ENCODE measurements at regions not wholly inside any gene's neighbourhood (a gene's known extent, or its start where the extent isn't known, plus 50 kb on each side); places are given as distances from the start of the nearest gene placed in this dataset.
"Not testable (repeated sequence)": the region's sequence is repeated elsewhere in the genome, so short reads cannot be mapped to it uniquely, and the experiment has no call there.

DNA sequence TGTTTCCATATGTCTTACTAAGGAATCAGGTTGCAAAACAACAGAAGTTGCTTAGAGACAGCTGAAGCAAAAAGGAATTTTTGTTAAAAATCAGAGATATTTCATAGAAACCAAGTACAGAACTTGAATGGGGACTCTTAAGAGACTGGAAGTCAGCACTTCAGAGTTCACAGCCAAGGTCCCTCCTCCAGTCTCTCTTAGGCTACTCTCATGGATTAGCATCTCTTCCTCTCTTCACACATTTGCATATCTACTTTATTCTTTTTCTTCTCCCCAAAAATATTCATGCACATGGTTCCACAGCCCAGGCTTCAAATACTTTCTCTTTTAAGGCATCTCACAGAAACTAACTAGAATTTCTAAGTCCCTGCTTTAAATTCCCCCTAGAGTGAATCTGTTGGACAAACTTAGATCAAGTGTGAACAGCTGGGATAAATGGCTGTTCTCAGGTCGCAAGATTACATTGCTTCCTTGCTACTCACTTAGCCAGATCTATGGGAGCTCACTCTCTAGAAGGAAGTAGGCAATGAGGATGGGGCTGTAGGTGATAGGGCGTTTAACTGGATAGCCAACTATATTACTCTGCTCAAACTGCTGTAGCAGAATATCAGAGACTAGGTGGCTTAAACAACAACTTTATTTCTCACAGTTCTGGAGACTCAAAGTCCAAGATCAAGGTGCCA is 73.7 kb upstream of the GALNT7 start:
- TF ChIP-seq, protein P1, sequence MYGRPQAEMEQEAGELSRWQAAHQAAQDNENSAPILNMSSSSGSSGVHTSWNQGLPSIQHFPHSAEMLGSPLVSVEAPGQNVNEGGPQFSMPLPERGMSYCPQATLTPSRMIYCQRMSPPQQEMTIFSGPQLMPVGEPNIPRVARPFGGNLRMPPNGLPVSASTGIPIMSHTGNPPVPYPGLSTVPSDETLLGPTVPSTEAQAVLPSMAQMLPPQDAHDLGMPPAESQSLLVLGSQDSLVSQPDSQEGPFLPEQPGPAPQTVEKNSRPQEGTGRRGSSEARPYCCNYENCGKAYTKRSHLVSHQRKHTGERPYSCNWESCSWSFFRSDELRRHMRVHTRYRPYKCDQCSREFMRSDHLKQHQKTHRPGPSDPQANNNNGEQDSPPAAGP (tag by site-specific recombination; IDR thresholded peaks at IDR 0.05) = no peak
- TF ChIP-seq ZNF335 (tag by site-specific recombination; conservative IDR thresholded peaks at IDR 0.05) (no peak), ZNF174 (tag by site-specific recombination; IDR thresholded peaks at IDR 0.05) (no peak), ZNF544 (tag by site-specific recombination; IDR thresholded peaks at IDR 0.05) (no peak), ZEB2 (tag by site-specific recombination; IDR thresholded peaks at IDR 0.05) (no peak), ZNF426 (tag by site-specific recombination; IDR thresholded peaks at IDR 0.05) (no peak), ZSCAN23 (tag by site-specific recombination; IDR thresholded peaks at IDR 0.05) (no peak), EGR2 (tag by site-specific recombination; IDR thresholded peaks at IDR 0.05; ENCODE audit: low read depth) (no peak), ZNF514 (tag by site-specific recombination; IDR thresholded peaks at IDR 0.05) (no peak), ZNF623 (tag by site-specific recombination; IDR thresholded peaks at IDR 0.05) (no peak), RBAK (tag by site-specific recombination; IDR thresholded peaks at IDR 0.05) (no peak), ZFHX2 (tag by site-specific recombination; conservative IDR thresholded peaks at IDR 0.05) (no peak)

DNA sequence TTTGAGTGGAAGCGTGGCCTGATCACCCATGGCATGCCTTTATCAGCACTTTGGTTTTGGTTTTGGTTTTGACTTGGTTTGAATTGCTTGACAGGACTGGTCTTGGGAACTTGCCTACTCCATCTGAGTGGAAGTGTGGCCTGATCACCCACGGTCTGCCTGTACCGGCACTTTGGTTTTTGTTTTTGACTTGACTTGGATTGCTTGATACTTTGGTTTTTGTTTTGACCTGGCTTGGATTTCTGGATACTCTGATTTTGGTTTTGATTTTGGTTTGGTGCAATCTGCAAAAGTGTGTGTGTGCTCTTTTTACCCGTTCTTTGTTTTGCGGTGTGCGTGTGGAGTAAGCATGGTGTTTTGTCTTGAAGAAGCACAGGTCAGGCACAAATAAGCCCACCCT is 69.2 kb upstream of the GALNT7 start:
- H3K9me3 ChIP-seq (ENCODE audit: control insufficient read depth, insufficient read depth, low read depth, low read length); H3K4me3 ChIP-seq (ENCODE audit: low read depth, low read length); CTCF ChIA-PET; H3K27ac ChIP-seq (ENCODE audit: extremely low read depth, low read depth, low read length); H3K36me3 ChIP-seq (ENCODE audit: control insufficient read depth in 2 of 2, insufficient read depth in 1 of 2, low read length in 2 of 2); POLR2A ChIA-PET; H3K4me1 ChIP-seq (ENCODE audit: control insufficient read depth, insufficient read depth, low read length): not testable (repeated sequence)

More for the DNA sequence above, 73.7 kb upstream of the GALNT7 start:
- H3K9me3 ChIP-seq (ENCODE audit: control insufficient read depth, insufficient read depth, low read depth, low read length) = no peaks in the 10 kb centered on the region
- H3K4me3 ChIP-seq (ENCODE audit: low read depth, low read length) = no peak overlapping the region
- ChIA-PET CTCF (no interaction called here), POLR2A (no interaction called here)
- H3K36me3 ChIP-seq (ENCODE audit: control insufficient read depth in 2 of 2, insufficient read depth in 1 of 2, low read length in 2 of 2) = no peaks in the 10 kb centered on the region
- no peaks in the 10 kb centered on the region for H3K4me1 ChIP-seq (ENCODE audit: control insufficient read depth, insufficient read depth, low read length)
- H3K27ac ChIP-seq (ENCODE audit: extremely low read depth, low read depth, low read length) = no peak overlapping the region

DNA sequence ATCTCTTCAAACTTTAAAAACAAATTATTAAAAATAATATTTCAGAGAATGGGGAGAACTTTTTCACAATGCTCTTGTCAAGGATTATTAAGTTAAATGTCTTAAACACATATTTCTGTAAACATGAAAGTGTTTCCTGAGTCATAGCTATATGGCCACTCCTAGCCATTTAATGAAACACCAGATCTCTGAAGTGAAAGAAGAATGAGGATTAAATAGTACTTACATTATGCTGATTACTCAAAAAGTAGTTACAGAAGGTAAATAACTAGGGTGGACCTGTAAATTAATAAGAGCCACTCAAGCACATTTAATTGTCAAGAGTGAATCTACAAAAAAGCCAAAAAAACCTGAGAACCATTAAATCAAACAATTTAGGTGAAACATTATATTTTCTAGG is 57.6 kb upstream of the GALNT7 start:
- H3K9me3 ChIP-seq (ENCODE audit: control insufficient read depth, insufficient read depth, low read depth, low read length) = no peaks in the 10 kb centered on the region
- ChIA-PET CTCF (no interaction called here), POLR2A (no interaction called here)
- no peak for TF ChIP-seq ZNF555 (tag by site-specific recombination; conservative IDR thresholded peaks at IDR 0.05)
- no peak for TF ChIP-seq ZNF169 (tag by site-specific recombination; IDR thresholded peaks at IDR 0.05)
- TF ChIP-seq, protein P2, sequence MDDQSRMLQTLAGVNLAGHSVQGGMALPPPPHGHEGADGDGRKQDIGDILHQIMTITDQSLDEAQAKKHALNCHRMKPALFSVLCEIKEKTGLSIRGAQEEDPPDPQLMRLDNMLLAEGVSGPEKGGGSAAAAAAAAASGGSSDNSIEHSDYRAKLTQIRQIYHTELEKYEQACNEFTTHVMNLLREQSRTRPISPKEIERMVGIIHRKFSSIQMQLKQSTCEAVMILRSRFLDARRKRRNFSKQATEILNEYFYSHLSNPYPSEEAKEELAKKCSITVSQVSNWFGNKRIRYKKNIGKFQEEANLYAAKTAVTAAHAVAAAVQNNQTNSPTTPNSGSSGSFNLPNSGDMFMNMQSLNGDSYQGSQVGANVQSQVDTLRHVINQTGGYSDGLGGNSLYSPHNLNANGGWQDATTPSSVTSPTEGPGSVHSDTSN (CRISPR knock-in tag; IDR thresholded peaks at IDR 0.05) = no peak
- TF ChIP-seq, protein P3, sequence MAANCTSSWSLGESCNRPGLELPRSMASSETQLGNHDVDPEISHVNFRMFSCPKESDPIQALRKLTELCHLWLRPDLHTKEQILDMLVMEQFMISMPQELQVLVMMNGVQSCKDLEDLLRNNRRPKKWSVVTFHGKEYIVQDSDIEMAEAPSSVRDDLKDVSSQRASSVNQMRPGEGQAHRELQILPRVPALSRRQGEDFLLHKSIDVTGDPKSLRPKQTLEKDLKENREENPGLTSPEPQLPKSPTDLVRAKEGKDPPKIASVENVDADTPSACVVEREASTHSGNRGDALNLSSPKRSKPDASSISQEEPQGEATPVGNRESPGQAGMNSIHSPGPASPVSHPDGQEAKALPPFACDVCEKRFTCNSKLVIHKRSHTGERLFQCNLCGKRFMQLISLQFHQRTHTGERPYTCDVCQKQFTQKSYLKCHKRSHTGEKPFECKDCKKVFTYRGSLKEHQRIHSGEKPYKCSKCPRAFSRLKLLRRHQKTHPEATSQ (tag by site-specific recombination; IDR thresholded peaks at IDR 0.05) = no peak
- H3K27ac ChIP-seq (ENCODE audit: extremely low read depth, low read depth, low read length) = no peak overlapping the region
- no peaks in the 10 kb centered on the region for H3K4me1 ChIP-seq (ENCODE audit: control insufficient read depth, insufficient read depth, low read length)
- no peak overlapping the region for H3K4me3 ChIP-seq (ENCODE audit: low read depth, low read length)
- no peaks in the 10 kb centered on the region for H3K36me3 ChIP-seq (ENCODE audit: control insufficient read depth in 2 of 2, insufficient read depth in 1 of 2, low read length in 2 of 2)

DNA sequence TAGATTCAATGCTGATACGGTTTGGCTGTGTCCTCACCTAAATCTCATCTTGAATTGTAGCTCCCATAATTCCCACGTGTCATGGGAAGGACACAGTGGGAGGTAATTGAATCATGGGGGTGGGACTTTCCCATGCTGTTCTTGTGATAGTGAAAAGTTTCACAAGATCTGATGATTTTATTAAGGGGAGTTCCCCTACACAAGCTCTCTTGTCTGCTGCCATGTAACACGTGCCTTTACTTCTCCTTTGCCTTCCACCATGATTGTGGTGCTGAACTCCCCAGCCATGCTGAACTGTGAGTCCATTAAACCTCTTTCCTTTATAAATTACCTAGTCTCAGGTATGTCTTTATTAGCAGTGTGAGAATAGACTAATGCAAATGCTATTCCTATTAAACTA is 51.2 kb upstream of the GALNT7 start:
- H3K4me3 ChIP-seq (ENCODE audit: low read depth, low read length); CTCF ChIA-PET; H3K9me3 ChIP-seq (ENCODE audit: control insufficient read depth, insufficient read depth, low read depth, low read length); H3K36me3 ChIP-seq (ENCODE audit: control insufficient read depth in 2 of 2, insufficient read depth in 1 of 2, low read length in 2 of 2); H3K27ac ChIP-seq (ENCODE audit: extremely low read depth, low read depth, low read length); POLR2A ChIA-PET; H3K4me1 ChIP-seq (ENCODE audit: control insufficient read depth, insufficient read depth, low read length): not testable (repeated sequence)
